HEK293 (cell line): ENCODE measurements at regions not wholly inside any gene's neighbourhood (a gene's known extent, or its start where the extent isn't known, plus 50 kb on each side); places are given as distances from the start of the nearest gene placed in this dataset.

Experiments
- MZF1 ChIP-seq: fragments of 450-650 bp; formaldehyde crosslinking; IDR thresholded peaks from 2 replicates; pipeline ENCODE4 v1.5.1; 2017; ENCODE audit warnings: missing biosample characterization, missing genetic modification characterization, borderline replicate concordance
- PRDM6 ChIP-seq: fragments of 450-650 bp; formaldehyde crosslinking; IDR thresholded peaks from 2 replicates; pipeline ENCODE4 v1.5.1; 2017; ENCODE audit warnings: missing biosample characterization, missing genetic modification characterization
- SP2 ChIP-seq: fragments of 450-650 bp; formaldehyde crosslinking; IDR thresholded peaks from 2 replicates; pipeline ENCODE4 v1.5.1; 2016; ENCODE audit warnings: missing biosample characterization, missing genetic modification characterization
- ZNF169 ChIP-seq: fragments of 450-650 bp; formaldehyde crosslinking; IDR thresholded peaks from 2 replicates; pipeline ENCODE4 v1.5.1; 2016; ENCODE audit warnings: missing biosample characterization, missing genetic modification characterization
- ZNF24 ChIP-seq: fragments of 450-650 bp; formaldehyde crosslinking; IDR thresholded peaks from 2 replicates; pipeline ENCODE4 v1.5.1; 2016; ENCODE audit warnings: missing biosample characterization, missing genetic modification characterization
- ZNF514 ChIP-seq: fragments of 450-650 bp; formaldehyde crosslinking; IDR thresholded peaks from 2 replicates; pipeline ENCODE4 v1.5.1; 2016; ENCODE audit warnings: missing biosample characterization, missing genetic modification characterization
- ZNF521 ChIP-seq: fragments of 450-650 bp; formaldehyde crosslinking; IDR thresholded peaks from 2 replicates; pipeline ENCODE4 v1.5.1; 2017; ENCODE audit warnings: missing biosample characterization, mild to moderate bottlenecking, missing genetic modification characterization
- ZNF670 ChIP-seq: fragments of 450-650 bp; formaldehyde crosslinking; IDR thresholded peaks from 2 replicates; pipeline ENCODE4 v1.5.1; 2016; ENCODE audit warnings: missing biosample characterization, missing genetic modification characterization, low read depth
- ZNF747 ChIP-seq: fragments of 450-650 bp; formaldehyde crosslinking; IDR thresholded peaks from 2 replicates; pipeline ENCODE4 v1.5.1; 2016; ENCODE audit warnings: missing biosample characterization, missing genetic modification characterization
- ZNF843 ChIP-seq: fragments of 450-650 bp; formaldehyde crosslinking; IDR thresholded peaks from 2 replicates; pipeline ENCODE4 v1.5.1; 2016; ENCODE audit warnings: missing biosample characterization, missing genetic modification characterization
- TF ChIP-seq, protein P1 (sequence below): fragments of 450-650 bp; formaldehyde crosslinking; IDR thresholded peaks from 2 replicates; pipeline ENCODE4 v1.5.1; 2016; ENCODE audit warnings: missing biosample characterization, missing genetic modification characterization

- TF ChIP-seq ZNF747 (tag by site-specific recombination) (no peak), ZNF169 (no peak), PRDM6 (no peak), ZNF24 (tag by site-specific recombination) (no peak), MZF1 (tag by site-specific recombination) (no peak), ZNF843 (tag by site-specific recombination) (no peak), ZNF670 (no peak), SP2 (tag by site-specific recombination) (no peak), ZNF514 (tag by site-specific recombination) (no peak), ZNF521 (tag by site-specific recombination) (no peak)
- TF ChIP-seq, protein P1, sequence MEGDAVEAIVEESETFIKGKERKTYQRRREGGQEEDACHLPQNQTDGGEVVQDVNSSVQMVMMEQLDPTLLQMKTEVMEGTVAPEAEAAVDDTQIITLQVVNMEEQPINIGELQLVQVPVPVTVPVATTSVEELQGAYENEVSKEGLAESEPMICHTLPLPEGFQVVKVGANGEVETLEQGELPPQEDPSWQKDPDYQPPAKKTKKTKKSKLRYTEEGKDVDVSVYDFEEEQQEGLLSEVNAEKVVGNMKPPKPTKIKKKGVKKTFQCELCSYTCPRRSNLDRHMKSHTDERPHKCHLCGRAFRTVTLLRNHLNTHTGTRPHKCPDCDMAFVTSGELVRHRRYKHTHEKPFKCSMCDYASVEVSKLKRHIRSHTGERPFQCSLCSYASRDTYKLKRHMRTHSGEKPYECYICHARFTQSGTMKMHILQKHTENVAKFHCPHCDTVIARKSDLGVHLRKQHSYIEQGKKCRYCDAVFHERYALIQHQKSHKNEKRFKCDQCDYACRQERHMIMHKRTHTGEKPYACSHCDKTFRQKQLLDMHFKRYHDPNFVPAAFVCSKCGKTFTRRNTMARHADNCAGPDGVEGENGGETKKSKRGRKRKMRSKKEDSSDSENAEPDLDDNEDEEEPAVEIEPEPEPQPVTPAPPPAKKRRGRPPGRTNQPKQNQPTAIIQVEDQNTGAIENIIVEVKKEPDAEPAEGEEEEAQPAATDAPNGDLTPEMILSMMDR (tag by site-specific recombination), result no peak
These were observed 133.8 kb upstream of the NKX1-1 start for GRCh38 chr4:1539859-1540600.
